ENCODE measurements at regions not wholly inside any gene's neighbourhood (a gene's known extent, or its start where the extent isn't known, plus 50 kb on each side); places are given as distances from the start of the nearest gene placed in this dataset.

- no peaks in the 10 kb centered on the region for H3K9me3 ChIP-seq (ENCODE audit: control insufficient read depth, insufficient read depth, low read depth, low read length)
- POLR2A ChIA-PET: no interaction called here
- H3K4me1 ChIP-seq (ENCODE audit: control insufficient read depth, insufficient read depth, low read length): no peaks in the 10 kb centered on the region
- TF ChIP-seq ZNF16 (tag by site-specific recombination; IDR thresholded peaks at IDR 0.05; ENCODE audit: low read depth) (no peak), ZBTB7A (tag by site-specific recombination; IDR thresholded peaks at IDR 0.05; ENCODE audit: low read depth) (no peak), ZNF37A (tag by site-specific recombination; IDR thresholded peaks at IDR 0.05) (no peak), ZNF544 (tag by site-specific recombination; IDR thresholded peaks at IDR 0.05) (no peak), ZNF121 (tag by site-specific recombination; IDR thresholded peaks at IDR 0.05) (no peak), HIC1 (tag by site-specific recombination; IDR thresholded peaks at IDR 0.05) (no peak), HOXD13 (CRISPR knock-in tag; IDR thresholded peaks at IDR 0.05; ENCODE audit: borderline replicate concordance) (no peak), ZNF214 (tag by site-specific recombination; IDR thresholded peaks at IDR 0.05; ENCODE audit: borderline replicate concordance) (no peak), ZBTB21 (tag by site-specific recombination; IDR thresholded peaks at IDR 0.05) (no peak), ZNF658 (tag by site-specific recombination; IDR thresholded peaks at IDR 0.05) (no peak), ZFP41 (tag by site-specific recombination; IDR thresholded peaks at IDR 0.05; ENCODE audit: borderline replicate concordance) (no peak), FEZF1 (tag by site-specific recombination; IDR thresholded peaks at IDR 0.05) (no peak), HOXC10 (CRISPR knock-in tag; IDR thresholded peaks at IDR 0.05) (no peak)
- TF ChIP-seq, protein P1, sequence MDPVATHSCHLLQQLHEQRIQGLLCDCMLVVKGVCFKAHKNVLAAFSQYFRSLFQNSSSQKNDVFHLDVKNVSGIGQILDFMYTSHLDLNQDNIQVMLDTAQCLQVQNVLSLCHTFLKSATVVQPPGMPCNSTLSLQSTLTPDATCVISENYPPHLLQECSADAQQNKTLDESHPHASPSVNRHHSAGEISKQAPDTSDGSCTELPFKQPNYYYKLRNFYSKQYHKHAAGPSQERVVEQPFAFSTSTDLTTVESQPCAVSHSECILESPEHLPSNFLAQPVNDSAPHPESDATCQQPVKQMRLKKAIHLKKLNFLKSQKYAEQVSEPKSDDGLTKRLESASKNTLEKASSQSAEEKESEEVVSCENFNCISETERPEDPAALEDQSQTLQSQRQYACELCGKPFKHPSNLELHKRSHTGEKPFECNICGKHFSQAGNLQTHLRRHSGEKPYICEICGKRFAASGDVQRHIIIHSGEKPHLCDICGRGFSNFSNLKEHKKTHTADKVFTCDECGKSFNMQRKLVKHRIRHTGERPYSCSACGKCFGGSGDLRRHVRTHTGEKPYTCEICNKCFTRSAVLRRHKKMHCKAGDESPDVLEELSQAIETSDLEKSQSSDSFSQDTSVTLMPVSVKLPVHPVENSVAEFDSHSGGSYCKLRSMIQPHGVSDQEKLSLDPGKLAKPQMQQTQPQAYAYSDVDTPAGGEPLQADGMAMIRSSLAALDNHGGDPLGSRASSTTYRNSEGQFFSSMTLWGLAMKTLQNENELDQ (tag by site-specific recombination; IDR thresholded peaks at IDR 0.05; ENCODE audit: low read depth): no peak
- H3K4me3 ChIP-seq (ENCODE audit: low read depth, low read length): no peak overlapping the region
- no peaks in the 10 kb centered on the region for H3K36me3 ChIP-seq (ENCODE audit: control insufficient read depth in 2 of 2, insufficient read depth in 1 of 2, low read length in 2 of 2)
- no peak overlapping the region for H3K27ac ChIP-seq (ENCODE audit: extremely low read depth, low read depth, low read length)
- CTCF ChIA-PET: interaction anchor here (1.0 kb wide), 1 partner anchor 915 kb away, joined by 3 read pairs; no protein-coding TSS in a partner anchor
Observed at GRCh38 chr5:67331296-67331925, 134.8 kb upstream of the CD180 start.

DNA sequence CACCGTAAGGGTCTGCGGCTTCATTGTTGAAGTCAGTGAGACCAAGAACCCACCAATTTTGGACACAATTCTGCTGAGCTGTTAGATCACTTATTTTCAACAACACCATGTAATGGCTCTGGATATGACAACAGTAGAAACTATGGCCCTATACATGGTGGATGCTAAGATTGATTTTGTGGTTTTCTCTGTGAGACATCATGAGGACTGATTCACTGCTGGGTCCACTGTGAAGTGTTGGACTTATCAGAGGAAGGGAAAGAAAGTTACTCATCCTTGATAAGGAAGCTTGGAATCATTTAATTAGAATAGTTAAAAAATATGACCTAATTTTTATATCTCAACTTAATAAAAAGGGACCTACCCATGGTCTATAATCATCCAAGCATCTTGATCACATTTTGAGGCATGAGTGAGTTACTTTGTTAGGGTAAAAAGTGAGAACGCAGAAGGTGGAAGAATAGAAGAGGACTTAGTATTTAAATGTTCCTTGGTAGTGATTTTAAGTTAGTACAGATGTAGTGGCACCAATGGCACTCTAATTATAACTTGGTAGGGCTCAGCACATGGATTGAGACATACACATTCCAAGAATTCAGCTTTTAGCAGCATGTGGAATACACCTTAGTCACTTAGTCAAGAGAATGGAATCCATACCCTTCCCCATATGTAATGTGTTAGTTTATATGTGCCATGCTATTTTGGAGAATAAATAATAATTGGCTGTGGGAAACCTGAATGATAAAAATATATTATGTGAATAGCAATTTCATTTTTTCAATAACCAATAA, 123.5 kb upstream of the CD180 start:
- CTCF ChIA-PET: no interaction called here
- POLR2A ChIA-PET: no interaction called here

More for the DNA sequence above, 123.5 kb upstream of the CD180 start:
- H3K4me1 ChIP-seq (ENCODE audit: control insufficient read depth, insufficient read depth, low read length): no peaks in the 10 kb centered on the region
- H3K27ac ChIP-seq (ENCODE audit: extremely low read depth, low read depth, low read length): no peak overlapping the region
- no peaks in the 10 kb centered on the region for H3K36me3 ChIP-seq (ENCODE audit: control insufficient read depth in 2 of 2, insufficient read depth in 1 of 2, low read length in 2 of 2)
- H3K4me3 ChIP-seq (ENCODE audit: low read depth, low read length): no peak overlapping the region
- H3K9me3 ChIP-seq (ENCODE audit: control insufficient read depth, insufficient read depth, low read depth, low read length): no peaks in the 10 kb centered on the region
- no peak for TF ChIP-seq ZNF138 (tag by site-specific recombination; IDR thresholded peaks at IDR 0.05; ENCODE audit: borderline replicate concordance)
- TF ChIP-seq, protein P2, sequence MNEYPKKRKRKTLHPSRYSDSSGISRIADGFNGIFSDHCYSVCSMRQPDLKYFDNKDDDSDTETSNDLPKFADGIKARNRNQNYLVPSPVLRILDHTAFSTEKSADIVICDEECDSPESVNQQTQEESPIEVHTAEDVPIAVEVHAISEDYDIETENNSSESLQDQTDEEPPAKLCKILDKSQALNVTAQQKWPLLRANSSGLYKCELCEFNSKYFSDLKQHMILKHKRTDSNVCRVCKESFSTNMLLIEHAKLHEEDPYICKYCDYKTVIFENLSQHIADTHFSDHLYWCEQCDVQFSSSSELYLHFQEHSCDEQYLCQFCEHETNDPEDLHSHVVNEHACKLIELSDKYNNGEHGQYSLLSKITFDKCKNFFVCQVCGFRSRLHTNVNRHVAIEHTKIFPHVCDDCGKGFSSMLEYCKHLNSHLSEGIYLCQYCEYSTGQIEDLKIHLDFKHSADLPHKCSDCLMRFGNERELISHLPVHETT (tag by site-specific recombination; IDR thresholded peaks at IDR 0.05): no peak
- no peak for TF ChIP-seq GLI2 (tag by site-specific recombination; IDR thresholded peaks at IDR 0.05; ENCODE audit: borderline replicate concordance, low read depth)
- TF ChIP-seq, protein P3, sequence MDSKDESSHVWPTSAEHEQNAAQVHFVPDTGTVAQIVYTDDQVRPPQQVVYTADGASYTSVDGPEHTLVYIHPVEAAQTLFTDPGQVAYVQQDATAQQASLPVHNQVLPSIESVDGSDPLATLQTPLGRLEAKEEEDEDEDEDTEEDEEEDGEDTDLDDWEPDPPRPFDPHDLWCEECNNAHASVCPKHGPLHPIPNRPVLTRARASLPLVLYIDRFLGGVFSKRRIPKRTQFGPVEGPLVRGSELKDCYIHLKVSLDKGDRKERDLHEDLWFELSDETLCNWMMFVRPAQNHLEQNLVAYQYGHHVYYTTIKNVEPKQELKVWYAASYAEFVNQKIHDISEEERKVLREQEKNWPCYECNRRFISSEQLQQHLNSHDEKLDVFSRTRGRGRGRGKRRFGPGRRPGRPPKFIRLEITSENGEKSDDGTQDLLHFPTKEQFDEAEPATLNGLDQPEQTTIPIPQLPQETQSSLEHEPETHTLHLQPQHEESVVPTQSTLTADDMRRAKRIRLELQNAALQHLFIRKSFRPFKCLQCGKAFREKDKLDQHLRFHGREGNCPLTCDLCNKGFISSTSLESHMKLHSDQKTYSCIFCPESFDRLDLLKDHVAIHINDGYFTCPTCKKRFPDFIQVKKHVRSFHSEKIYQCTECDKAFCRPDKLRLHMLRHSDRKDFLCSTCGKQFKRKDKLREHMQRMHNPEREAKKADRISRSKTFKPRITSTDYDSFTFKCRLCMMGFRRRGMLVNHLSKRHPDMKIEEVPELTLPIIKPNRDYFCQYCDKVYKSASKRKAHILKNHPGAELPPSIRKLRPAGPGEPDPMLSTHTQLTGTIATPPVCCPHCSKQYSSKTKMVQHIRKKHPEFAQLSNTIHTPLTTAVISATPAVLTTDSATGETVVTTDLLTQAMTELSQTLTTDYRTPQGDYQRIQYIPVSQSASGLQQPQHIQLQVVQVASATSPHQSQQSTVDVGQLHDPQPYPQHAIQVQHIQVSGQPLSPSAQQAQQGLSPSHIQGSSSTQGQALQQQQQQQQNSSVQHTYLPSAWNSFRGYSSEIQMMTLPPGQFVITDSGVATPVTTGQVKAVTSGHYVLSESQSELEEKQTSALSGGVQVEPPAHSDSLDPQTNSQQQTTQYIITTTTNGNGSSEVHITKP (tag by site-specific recombination; IDR thresholded peaks at IDR 0.05): no peak
- TF ChIP-seq, protein P4, sequence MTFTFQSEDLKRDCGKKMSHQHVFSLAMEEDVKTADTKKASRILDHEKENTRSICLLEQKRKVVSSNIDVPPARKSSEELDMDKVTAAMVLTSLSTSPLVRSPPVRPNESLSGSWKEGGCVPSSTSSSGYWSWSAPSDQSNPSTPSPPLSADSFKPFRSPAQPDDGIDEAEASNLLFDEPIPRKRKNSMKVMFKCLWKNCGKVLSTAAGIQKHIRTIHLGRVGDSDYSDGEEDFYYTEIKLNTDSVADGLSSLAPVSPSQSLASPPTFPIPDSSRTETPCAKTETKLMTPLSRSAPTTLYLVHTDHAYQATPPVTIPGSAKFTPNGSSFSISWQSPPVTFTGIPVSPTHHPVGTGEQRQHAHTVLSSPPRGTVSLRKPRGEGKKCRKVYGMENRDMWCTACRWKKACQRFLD (tag by site-specific recombination; IDR thresholded peaks at IDR 0.05): no peak

Data from HEK293 (cell line).